Prostate gland (tissue), 2 donors: ENCODE measurements at regions not wholly inside any gene's neighbourhood (a gene's known extent, or its start where the extent isn't known, plus 50 kb on each side); places are given as distances from the start of the nearest gene placed in this dataset.

Experiments
- CTCF ChIP-seq, 4 experiments: fragments of 200-600 bp in 2 of 4; fragments of 450-650 bp in 2 of 4; sonication (generic) in 2 of 4; IDR thresholded peaks; 1 replicate in 3 of 4; 2 replicates in 1 of 4; pipeline ENCODE4 v1.5.1; 2016 to 2019; ENCODE audit warnings: antibody characterized with exemption in 4 of 4, mild to moderate bottlenecking in 2 of 4, moderate library complexity in 2 of 4
- POLR2A ChIP-seq: fragments of 450-650 bp; IDR thresholded peaks from one replicate; pipeline ENCODE4 v1.6.1; 2016; ENCODE audit warnings: antibody characterized with exemption, mild to moderate bottlenecking

DNA sequence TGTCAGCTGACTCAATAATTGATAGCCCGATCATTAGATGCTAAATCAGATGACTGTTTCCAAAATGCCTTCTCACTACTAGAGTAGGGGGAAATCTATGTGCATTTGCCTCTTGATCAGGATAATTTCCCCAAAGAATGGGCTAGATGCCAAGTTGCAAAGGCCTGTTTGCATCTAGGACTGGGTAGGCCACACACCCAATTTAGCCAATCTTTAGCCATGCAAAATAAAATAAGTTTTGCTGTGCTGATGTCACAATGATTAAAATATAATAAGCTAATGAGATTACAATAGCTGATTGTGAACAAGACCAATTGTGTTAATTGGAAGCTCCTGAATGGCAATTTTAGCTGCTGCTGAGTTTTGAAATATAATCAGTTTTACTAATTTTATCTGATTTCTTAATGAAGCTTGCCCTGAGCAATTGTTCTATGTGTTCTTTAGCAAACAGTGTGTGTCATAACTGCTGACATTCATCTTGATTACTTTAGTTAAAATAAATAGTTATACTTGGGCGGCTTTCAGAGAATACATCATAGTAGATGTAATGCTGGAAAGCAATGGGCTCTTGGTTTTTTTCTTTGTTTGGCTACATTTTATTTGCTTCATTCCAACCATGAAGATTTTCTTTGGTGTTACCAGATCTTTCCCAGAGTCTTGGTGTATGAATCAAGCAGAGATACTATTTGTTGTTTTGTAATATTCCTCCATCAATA is 973.2 kb upstream of the SLC35B3 start:
- no peak for TF ChIP-seq CTCF (IDR thresholded peaks at IDR 0.05)
- no peak for TF ChIP-seq POLR2A
